CD8-positive, alpha-beta memory T cell (primary cell): ENCODE measurements at regions not wholly inside any gene's neighbourhood (a gene's known extent, or its start where the extent isn't known, plus 50 kb on each side); places are given as distances from the start of the nearest gene placed in this dataset.

Experiments
- CTCF ChIA-PET: fragments of 350-600 bp; sonication (Branson Sonifier 250); formaldehyde crosslinking; loops from one replicate; lab custom pipeline; 2021; ENCODE audit warnings: antibody characterized with exemption; lab: Charles Lee
- POLR2A ChIA-PET: fragments of 350-600 bp; sonication (Branson Sonifier 250); formaldehyde crosslinking; loops from one replicate; lab custom pipeline; 2021; ENCODE audit warnings: antibody characterized with exemption; lab: Charles Lee
- DNase-seq, 5 donors: peaks; one replicate each; pipeline versions ENCODE4 v3.0.0 to v3.0.0-alpha.2; 2020 to 2022; ENCODE audit warnings: mixed read lengths in 1 of 5
- H3K27ac ChIP-seq: one replicate; pipeline ENCODE4 v1.7.0; 2013; ENCODE audit warnings: low read depth, mild to moderate bottlenecking, low read length, moderate library complexity
- H3K27me3 ChIP-seq: 2 replicates; pipeline ENCODE4 v1.7.0; 2013; ENCODE audit warnings: low read length, mild to moderate bottlenecking; ENCODE audit not compliant: insufficient read depth, poor library complexity, severe bottlenecking
- H3K36me3 ChIP-seq: 2 replicates; pipeline ENCODE4 v1.7.0; 2013; ENCODE audit warnings: mild to moderate bottlenecking, low read length, moderate library complexity; ENCODE audit not compliant: insufficient read depth
- H3K4me1 ChIP-seq: 2 replicates; pipeline ENCODE4 v1.7.0; 2013; ENCODE audit warnings: mild to moderate bottlenecking, low read length, moderate library complexity; ENCODE audit not compliant: insufficient read depth
- H3K4me3 ChIP-seq: 2 replicates; pipeline ENCODE4 v1.7.0; 2013; ENCODE audit warnings: mild to moderate bottlenecking, low read length
- H3K9me3 ChIP-seq: 2 replicates; pipeline ENCODE4 v1.7.0; 2013; ENCODE audit warnings: mild to moderate bottlenecking, low read length
- H3K27ac Mint-ChIP-seq, 8 donors: one replicate each; pipeline ENCODE4 v1.8.0; 2020 to 2021; ENCODE audit warnings: mixed read lengths in 8 of 8, mild to moderate bottlenecking in 6 of 8, inconsistent platforms in 3 of 8, moderate library complexity in 3 of 8
- H3K27me3 Mint-ChIP-seq, 2 donors: one replicate each; pipeline ENCODE4 v1.8.0; 2020 to 2021; ENCODE audit warnings: mixed read lengths in 2 of 2, mild to moderate bottlenecking in 1 of 2, moderate library complexity in 1 of 2
- H3K36me3 Mint-ChIP-seq, 3 donors: one replicate each; pipeline ENCODE4 v1.8.0; 2020 to 2021; ENCODE audit warnings: mixed read lengths in 3 of 3, inconsistent platforms in 1 of 3, mild to moderate bottlenecking in 1 of 3
- H3K4me1 Mint-ChIP-seq, 3 donors: one replicate each; pipeline ENCODE4 v1.8.0; 2020 to 2021; ENCODE audit warnings: mixed read lengths in 3 of 3, inconsistent platforms in 1 of 3, mild to moderate bottlenecking in 1 of 3
- H3K4me3 Mint-ChIP-seq, 7 donors: one replicate each; pipeline ENCODE4 v1.8.0; 2020 to 2021; ENCODE audit warnings: mixed read lengths in 7 of 7, mild to moderate bottlenecking in 6 of 7, moderate library complexity in 4 of 7, inconsistent platforms in 2 of 7
- H3K9me3 Mint-ChIP-seq, 5 donors: one replicate each; pipeline ENCODE4 v1.8.0; 2020 to 2022; ENCODE audit warnings: mixed read lengths in 5 of 5, mild to moderate bottlenecking in 3 of 5, moderate library complexity in 2 of 5, inconsistent platforms in 1 of 5

DNA sequence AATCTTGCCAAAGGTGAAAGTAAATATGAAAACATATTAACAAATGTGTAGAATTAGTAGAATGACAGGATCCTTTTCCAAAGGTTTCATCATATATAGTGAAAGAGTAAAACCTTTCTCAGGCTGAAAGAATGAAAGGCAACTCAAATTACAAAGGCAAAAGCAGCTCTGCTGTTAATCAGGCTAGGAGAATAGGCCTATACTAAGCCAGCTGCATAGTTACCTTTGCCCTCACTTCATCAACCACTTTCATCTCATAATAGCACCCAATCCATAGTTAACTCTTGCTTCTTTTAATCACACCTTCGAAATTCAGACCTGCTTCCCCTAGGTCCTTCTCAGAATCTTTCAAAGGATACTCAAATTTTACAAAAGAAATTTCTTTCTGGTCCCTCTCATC lies 1167.6 kb upstream of the ATXN8OS start:
- Mint-ChIP-seq H3K9me3 (peaks cover 7 to 44% (median 15%) of the 10 kb centered on the region in 5 donors), H3K4me3 (no peak overlapping the region), H3K27me3 (no peaks in the 10 kb centered on the region), H3K36me3 (no peaks in the 10 kb centered on the region), H3K27ac (no peak overlapping the region), H3K4me1 (no peaks in the 10 kb centered on the region)
- H3K27me3 ChIP-seq: no peaks in the 10 kb centered on the region
- CTCF ChIA-PET: no interaction called here
- H3K9me3 ChIP-seq: no peaks in the 10 kb centered on the region
- no peaks in the 10 kb centered on the region for H3K36me3 ChIP-seq
- H3K4me1 ChIP-seq: no peaks in the 10 kb centered on the region
- DNase-seq: no peak
- H3K4me3 ChIP-seq: no peak overlapping the region
- POLR2A ChIA-PET: no interaction called here
- H3K27ac ChIP-seq: no peak overlapping the region

DNA sequence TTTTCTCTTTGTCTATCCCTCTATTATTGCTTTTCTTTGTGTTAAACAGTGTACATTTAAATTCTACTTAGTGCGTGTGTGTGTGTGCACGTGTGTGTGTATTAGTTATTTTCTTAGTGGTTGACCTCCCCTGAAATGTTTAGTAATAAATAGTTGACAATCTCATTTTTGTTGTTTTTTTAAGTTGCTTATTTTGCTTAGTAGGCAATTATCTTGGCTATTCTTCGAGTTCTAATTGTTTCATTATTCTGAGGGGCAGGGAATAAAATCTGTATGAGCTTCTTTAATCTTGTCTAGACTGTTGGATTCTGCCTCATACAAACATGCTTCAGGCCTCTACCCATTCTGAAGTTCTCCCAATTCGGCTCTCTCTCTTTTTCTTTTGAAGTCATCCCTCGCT lies 1169.0 kb upstream of the ATXN8OS start:
- POLR2A ChIA-PET: no interaction called here

DNA sequence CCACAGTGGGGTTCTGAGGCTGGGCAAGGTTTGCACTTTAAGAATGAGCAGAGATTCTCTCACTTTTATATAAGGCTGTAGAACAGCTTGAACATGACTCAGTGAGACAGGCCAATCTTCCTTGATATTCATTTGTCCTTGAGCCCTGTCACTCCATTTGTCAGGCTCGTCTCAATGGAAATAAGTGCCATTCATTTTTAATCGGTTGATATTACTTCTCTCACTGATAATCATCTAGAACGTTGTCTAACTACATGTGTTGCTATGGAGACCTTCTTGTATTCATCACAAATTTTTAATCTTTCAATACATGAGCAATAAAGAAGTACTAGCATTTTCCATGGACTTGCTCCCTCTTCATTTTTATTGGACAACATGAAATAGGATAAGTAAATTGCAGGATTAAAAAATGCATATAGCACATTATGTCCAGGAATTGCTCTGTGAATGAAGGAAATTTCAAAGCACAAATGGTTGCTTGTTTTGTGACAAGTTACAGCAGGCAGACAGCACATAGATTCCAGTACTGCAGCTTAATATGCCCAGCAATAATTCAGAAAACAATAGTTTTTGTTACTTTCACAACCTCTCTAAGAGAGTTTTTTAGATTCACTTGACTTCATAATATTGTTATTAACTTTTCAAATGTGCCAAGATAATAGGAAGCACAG lies 1178.4 kb upstream of the ATXN8OS start:
- no peaks in the 10 kb centered on the region for H3K9me3 ChIP-seq
- Mint-ChIP-seq H3K4me3 (no peak overlapping the region), H3K9me3 (peaks cover 3 to 35% (median 4%) of the 10 kb centered on the region in 5 donors), H3K27ac (no peak overlapping the region), H3K27me3 (no peaks in the 10 kb centered on the region), H3K36me3 (no peaks in the 10 kb centered on the region), H3K4me1 (no peaks in the 10 kb centered on the region)
- H3K4me3 ChIP-seq: no peak overlapping the region
- no peak for DNase-seq
- H3K4me1 ChIP-seq: no peaks in the 10 kb centered on the region
- CTCF ChIA-PET: no interaction called here
- no peak overlapping the region for H3K27ac ChIP-seq
- H3K36me3 ChIP-seq: no peaks in the 10 kb centered on the region
- H3K27me3 ChIP-seq: no peaks in the 10 kb centered on the region
- POLR2A ChIA-PET: no interaction called here

More for the DNA sequence above, 1169.0 kb upstream of the ATXN8OS start:
- Mint-ChIP-seq H3K36me3 (no peaks in the 10 kb centered on the region), H3K4me1 (no peaks in the 10 kb centered on the region), H3K9me3 (peaks cover 7 to 42% (median 21%) of the 10 kb centered on the region in 5 donors), H3K27ac (no peak overlapping the region), H3K27me3 (no peaks in the 10 kb centered on the region), H3K4me3 (no peak overlapping the region)
- no peak for DNase-seq
- H3K27ac ChIP-seq: no peak overlapping the region
- no peaks in the 10 kb centered on the region for H3K27me3 ChIP-seq
- no peaks in the 10 kb centered on the region for H3K9me3 ChIP-seq
- CTCF ChIA-PET: no interaction called here
- no peak overlapping the region for H3K4me3 ChIP-seq
- no peaks in the 10 kb centered on the region for H3K36me3 ChIP-seq
- H3K4me1 ChIP-seq: no peaks in the 10 kb centered on the region

DNA sequence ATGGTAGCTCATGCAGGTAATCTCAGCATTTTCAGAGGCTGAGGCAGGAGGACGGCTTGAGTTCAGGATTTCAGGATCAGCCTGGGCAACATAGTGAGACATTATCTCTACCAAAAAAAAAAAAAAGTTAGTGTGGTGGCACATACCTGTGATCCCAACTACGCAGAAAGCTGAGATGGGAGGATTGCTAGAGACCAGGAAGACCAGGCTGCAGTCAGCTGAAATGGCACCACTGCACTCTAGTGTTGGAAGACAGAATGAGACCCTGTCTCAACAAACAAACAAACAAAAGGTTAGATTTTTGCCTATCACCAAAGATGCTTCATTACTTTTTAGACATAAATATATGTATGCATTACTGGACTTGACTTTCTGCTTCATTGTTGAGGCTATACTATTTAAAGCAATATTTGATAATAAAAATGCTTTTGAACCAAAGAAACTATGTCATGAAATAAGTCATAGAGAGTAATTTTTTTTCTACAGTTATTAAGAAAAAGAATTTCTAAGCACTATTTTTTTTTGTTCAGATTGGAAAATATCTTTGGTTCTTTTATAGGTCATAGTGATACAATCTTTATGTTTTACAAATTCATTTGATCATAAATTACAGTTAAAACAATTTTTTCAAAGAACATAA lies 1180.1 kb upstream of the ATXN8OS start:
- POLR2A ChIA-PET: no interaction called here
- no peak overlapping the region for H3K27ac Mint-ChIP-seq

DNA sequence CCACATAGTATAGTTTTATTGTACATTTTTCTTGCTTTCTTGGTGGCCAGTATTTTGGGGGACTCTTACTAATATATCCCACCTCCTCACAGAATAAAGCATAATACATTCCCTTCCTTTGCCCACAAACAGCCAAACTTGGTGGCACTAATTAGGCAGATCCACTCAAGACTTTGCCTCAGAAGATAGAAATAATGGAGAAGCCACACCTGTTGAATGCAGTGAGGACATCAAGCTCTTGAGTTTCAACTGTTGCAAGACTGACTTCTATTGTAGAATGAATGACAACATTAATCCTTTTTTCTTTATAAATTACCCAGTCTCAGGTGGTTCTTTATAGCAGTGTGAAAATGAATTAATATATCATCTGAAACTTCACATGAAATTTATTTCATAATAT lies 1183.6 kb upstream of the ATXN8OS start:
- H3K27ac Mint-ChIP-seq: no peak overlapping the region
- H3K36me3 ChIP-seq: no peaks in the 10 kb centered on the region
- no peaks in the 10 kb centered on the region for H3K27me3 Mint-ChIP-seq
- H3K27me3 ChIP-seq: no peaks in the 10 kb centered on the region
- no peak overlapping the region for H3K4me3 ChIP-seq
- DNase-seq: no peak
- H3K27ac ChIP-seq: no peak overlapping the region
- H3K4me1 ChIP-seq: no peaks in the 10 kb centered on the region
- H3K9me3 ChIP-seq: no peaks in the 10 kb centered on the region
- no peaks in the 10 kb centered on the region for H3K4me1 Mint-ChIP-seq
- no peaks in the 10 kb centered on the region for H3K36me3 Mint-ChIP-seq
- ChIA-PET CTCF (no interaction called here), POLR2A (no interaction called here)
- peaks cover 2 to 30% (median 7%) of the 10 kb centered on the region in 5 donors for H3K9me3 Mint-ChIP-seq
- H3K4me3 Mint-ChIP-seq: no peak overlapping the region

More for the DNA sequence above, 1180.1 kb upstream of the ATXN8OS start:
- H3K9me3 ChIP-seq: no peaks in the 10 kb centered on the region
- DNase-seq: no peak
- CTCF ChIA-PET: no interaction called here
- no peak overlapping the region for H3K4me3 ChIP-seq
- Mint-ChIP-seq H3K4me1 (no peaks in the 10 kb centered on the region), H3K9me3 (peaks cover 5 to 44% (median 7%) of the 10 kb centered on the region in 5 donors), H3K27me3 (no peaks in the 10 kb centered on the region), H3K36me3 (no peaks in the 10 kb centered on the region), H3K4me3 (no peak overlapping the region)
- no peak overlapping the region for H3K27ac ChIP-seq
- no peaks in the 10 kb centered on the region for H3K36me3 ChIP-seq
- H3K4me1 ChIP-seq: no peaks in the 10 kb centered on the region
- no peaks in the 10 kb centered on the region for H3K27me3 ChIP-seq

DNA sequence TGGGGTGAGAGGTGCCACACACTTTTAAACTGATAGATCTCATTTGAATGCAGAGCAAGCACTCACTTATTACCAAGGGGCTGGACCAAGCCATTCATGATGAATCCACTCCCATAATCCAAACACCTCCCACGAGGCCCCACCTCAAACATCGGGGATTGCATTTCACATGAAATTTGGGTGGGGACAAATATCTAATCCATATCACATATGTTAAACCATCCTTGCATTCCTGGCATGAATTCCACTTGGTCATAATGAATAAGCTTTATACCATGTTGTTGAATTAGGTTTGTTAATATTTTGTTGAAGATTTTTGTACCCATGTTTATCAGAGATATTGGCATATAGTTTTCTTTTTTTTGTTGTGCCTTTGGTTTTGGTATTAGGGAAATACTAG lies 1198.7 kb upstream of the ATXN8OS start:
- CTCF ChIA-PET: no interaction called here
- Histone ChIP-seq H3K27ac (no peak overlapping the region), H3K27me3 (no peaks in the 10 kb centered on the region), H3K4me3 (no peak overlapping the region), H3K36me3 (no peaks in the 10 kb centered on the region), H3K4me1 (no peaks in the 10 kb centered on the region), H3K9me3 (no peaks in the 10 kb centered on the region)
- DNase-seq: no peak
- Mint-ChIP-seq H3K27ac (no peak overlapping the region), H3K4me3 (no peak overlapping the region), H3K27me3 (no peaks in the 10 kb centered on the region), H3K9me3 (peaks cover 20 to 51% (median 34%) of the 10 kb centered on the region in 5 donors), H3K4me1 (no peaks in the 10 kb centered on the region), H3K36me3 (no peaks in the 10 kb centered on the region)
- POLR2A ChIA-PET: no interaction called here

DNA sequence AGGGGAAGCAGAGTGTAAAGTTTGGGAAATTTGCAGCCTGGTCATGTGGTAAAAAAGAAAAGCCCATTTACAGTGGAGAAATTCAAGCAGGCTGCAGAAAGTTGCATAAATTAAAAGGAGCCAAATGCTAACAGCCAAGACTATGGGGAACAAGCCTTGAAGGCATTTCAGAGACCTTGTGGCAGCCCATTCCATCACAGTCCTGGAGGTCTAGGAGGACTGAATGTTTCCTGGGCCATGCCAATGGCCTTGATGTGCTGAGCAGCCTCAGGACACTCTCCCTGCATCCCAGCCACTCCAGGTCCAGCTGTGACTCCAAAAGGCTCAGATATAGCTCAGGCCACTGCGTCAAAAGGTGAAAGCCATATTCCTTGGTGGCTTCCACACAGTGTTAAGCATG lies 1202.4 kb upstream of the ATXN8OS start:
- Mint-ChIP-seq H3K4me1 (no peaks in the 10 kb centered on the region), H3K27me3 (no peaks in the 10 kb centered on the region), H3K36me3 (no peaks in the 10 kb centered on the region), H3K27ac (no peak overlapping the region), H3K9me3 (peaks cover 14 to 42% (median 34%) of the 10 kb centered on the region in 5 donors), H3K4me3 (no peak overlapping the region)
- Histone ChIP-seq H3K27me3 (no peaks in the 10 kb centered on the region), H3K4me1 (no peaks in the 10 kb centered on the region), H3K4me3 (no peak overlapping the region), H3K9me3 (no peaks in the 10 kb centered on the region), H3K27ac (no peak overlapping the region), H3K36me3 (no peaks in the 10 kb centered on the region)
- ChIA-PET POLR2A (no interaction called here), CTCF (no interaction called here)
- DNase-seq: no peak

GRCh38 chr13:68897331-68897928 lies 1210.2 kb upstream of the ATXN8OS start:
- no peak overlapping the region for H3K4me3 Mint-ChIP-seq
- H3K27ac Mint-ChIP-seq: no peak overlapping the region
- H3K27me3 ChIP-seq: no peaks in the 10 kb centered on the region
- no peak overlapping the region for H3K4me3 ChIP-seq
- no peaks in the 10 kb centered on the region for H3K36me3 Mint-ChIP-seq
- no peak for DNase-seq
- H3K27ac ChIP-seq: no peak overlapping the region
- peaks cover 4 to 25% (median 5%) of the 10 kb centered on the region in 5 donors for H3K9me3 Mint-ChIP-seq
- H3K27me3 Mint-ChIP-seq: no peaks in the 10 kb centered on the region
- H3K4me1 ChIP-seq: no peaks in the 10 kb centered on the region
- POLR2A ChIA-PET: no interaction called here
- no peaks in the 10 kb centered on the region for H3K4me1 Mint-ChIP-seq
- H3K9me3 ChIP-seq: no peaks in the 10 kb centered on the region
- no peaks in the 10 kb centered on the region for H3K36me3 ChIP-seq
- CTCF ChIA-PET: no interaction called here
